ENCODE measurements at regions not wholly inside any gene's neighbourhood (a gene's known extent, or its start where the extent isn't known, plus 50 kb on each side); places are given as distances from the start of the nearest gene placed in this dataset.

- no peak for TF ChIP-seq POLR2AphosphoS5 (IDR thresholded peaks at IDR 0.05; ENCODE audit: borderline replicate concordance, low read depth, low read length)
- TF ChIP-seq EZH2 (IDR thresholded peaks at IDR 0.05) = no peak
- TF ChIP-seq FOXP2 (optimal IDR thresholded peaks at IDR 0.05; ENCODE audit: control extremely low read depth, extremely low read length, insufficient read depth) = no peak
Observed at GRCh38 chr2:107595749-107596148, 230.9 kb upstream of the RGPD4 start.
